H9 (cell line): ENCODE measurements at regions not wholly inside any gene's neighbourhood (a gene's known extent, or its start where the extent isn't known, plus 50 kb on each side); places are given as distances from the start of the nearest gene placed in this dataset.

Experiments
- DNase-seq: peaks from one replicate; pipeline ENCODE4 v3.0.0-alpha.2; 2017
- H2AFZ ChIP-seq: one replicate; pipeline ENCODE4 v1.6.1; 2013; ENCODE audit warnings: mild to moderate bottlenecking, low read length, control low read depth, moderate library complexity
- H2AK5ac ChIP-seq: 2 replicates; pipeline ENCODE4 v1.6.1; 2013; ENCODE audit warnings: low read length, control low read depth, mixed read lengths; ENCODE audit not compliant: insufficient read length
- H2BK120ac ChIP-seq: one replicate; pipeline ENCODE4 v1.6.1; 2013; ENCODE audit warnings: low read depth, mild to moderate bottlenecking, low read length, control low read depth, inconsistent platforms; ENCODE audit not compliant: poor library complexity, severe bottlenecking
- H2BK12ac ChIP-seq: 2 replicates; pipeline ENCODE4 v1.6.1; 2013; ENCODE audit warnings: low read length, control low read depth, mixed read lengths, low read depth; ENCODE audit not compliant: insufficient read length
- H2BK15ac ChIP-seq: 2 replicates; pipeline ENCODE4 v1.6.1; 2013; ENCODE audit warnings: low read depth, low read length, control low read depth
- H2BK20ac ChIP-seq: one replicate; pipeline ENCODE4 v1.6.1; 2013; ENCODE audit warnings: low read depth, mild to moderate bottlenecking, low read length, control low read depth, inconsistent platforms; ENCODE audit not compliant: poor library complexity, severe bottlenecking
- H2BK5ac ChIP-seq: 2 replicates; pipeline ENCODE4 v1.6.1; 2013; ENCODE audit warnings: low read length, control low read depth, mixed read lengths; ENCODE audit not compliant: insufficient read length
- H3K14ac ChIP-seq: 2 replicates; pipeline ENCODE4 v1.6.1; 2013; ENCODE audit warnings: low read length, control low read depth; ENCODE audit not compliant: insufficient read depth
- H3K18ac ChIP-seq: 2 replicates; pipeline ENCODE4 v1.6.1; 2013; ENCODE audit warnings: low read depth, mild to moderate bottlenecking, mixed read lengths, low read length, control low read depth; ENCODE audit not compliant: insufficient read length
- H3K23ac ChIP-seq: 2 replicates; pipeline ENCODE4 v1.6.1; 2013; ENCODE audit warnings: low read length, control low read depth, mixed read lengths, low read depth; ENCODE audit not compliant: insufficient read length
- H3K23me2 ChIP-seq: 2 replicates; pipeline ENCODE4 v1.6.1; 2013; ENCODE audit warnings: low read depth, mild to moderate bottlenecking, mixed read lengths, low read length, control low read depth; ENCODE audit not compliant: insufficient read length, poor library complexity, severe bottlenecking
- H3K27ac ChIP-seq: 2 replicates; pipeline ENCODE4 v1.5.1; 2013; ENCODE audit warnings: low read length, control low read depth, mixed read lengths, low read depth; ENCODE audit not compliant: insufficient read length
- H3K27me3 ChIP-seq: 2 replicates; pipeline ENCODE4 v1.6.1; 2013; ENCODE audit warnings: low read length, control low read depth, inconsistent platforms; ENCODE audit not compliant: insufficient read depth
- H3K4ac ChIP-seq: 2 replicates; pipeline ENCODE4 v1.6.1; 2013; ENCODE audit warnings: low read depth, mild to moderate bottlenecking, control low read depth, inconsistent platforms, low read length, moderate library complexity
- H3K4me1 ChIP-seq: 2 replicates; pipeline ENCODE4 v1.6.1; 2013; ENCODE audit warnings: low read length, control low read depth, inconsistent platforms; ENCODE audit not compliant: insufficient read depth
- H3K4me2 ChIP-seq: 2 replicates; pipeline ENCODE4 v1.6.1; 2013; ENCODE audit warnings: low read length, control low read depth, mixed read lengths; ENCODE audit not compliant: insufficient read length, insufficient read depth
- H3K56ac ChIP-seq: 2 replicates; pipeline ENCODE4 v1.6.1; 2013; ENCODE audit warnings: low read depth, mild to moderate bottlenecking, mixed read lengths, low read length, control low read depth; ENCODE audit not compliant: insufficient read length
- H3K79me1 ChIP-seq: 2 replicates; pipeline ENCODE4 v1.6.1; 2013; ENCODE audit warnings: low read depth, mild to moderate bottlenecking, moderate library complexity, low read length, control low read depth, inconsistent platforms; ENCODE audit not compliant: insufficient read depth, poor library complexity, severe bottlenecking
- H3K79me2 ChIP-seq: 2 replicates; pipeline ENCODE4 v1.6.1; 2013; ENCODE audit warnings: low read length, control low read depth, inconsistent platforms; ENCODE audit not compliant: insufficient read depth
- H3K9ac ChIP-seq: 2 replicates; pipeline ENCODE4 v1.6.1; 2013; ENCODE audit warnings: low read length, control low read depth, mixed read lengths; ENCODE audit not compliant: insufficient read length; ENCODE audit errors: extremely low read depth
- H3K9me3 ChIP-seq: one replicate; pipeline ENCODE4 v1.6.1; 2013; ENCODE audit warnings: low read depth, low read length, inconsistent platforms; ENCODE audit not compliant: control insufficient read depth
- H3T11ph ChIP-seq: one replicate; pipeline ENCODE4 v1.6.1; 2013; ENCODE audit warnings: mild to moderate bottlenecking, low read length, control low read depth, inconsistent platforms
- H4K20me1 ChIP-seq: one replicate; pipeline ENCODE4 v1.6.1; 2013; ENCODE audit not compliant: control insufficient read depth, insufficient read length, insufficient read depth
- H4K5ac ChIP-seq: 2 replicates; pipeline ENCODE4 v1.6.1; 2013; ENCODE audit warnings: low read depth, mild to moderate bottlenecking, mixed read lengths, low read length, control low read depth; ENCODE audit not compliant: insufficient read length
- H4K8ac ChIP-seq: replicated peaks from 2 replicates; pipeline ENCODE4 v1.6.1; 2013; ENCODE audit warnings: low read length, control low read depth, mixed read lengths, low read depth; ENCODE audit not compliant: insufficient read length
- H4K91ac ChIP-seq: 2 replicates; pipeline ENCODE4 v1.6.1; 2013; ENCODE audit warnings: low read depth, mild to moderate bottlenecking, moderate library complexity, mixed read lengths, low read length, control low read depth; ENCODE audit not compliant: insufficient read length
- H3K27ac Mint-ChIP-seq, 3 experiments: 2 replicates in 2 of 3; 3 replicates in 1 of 3; pipeline ENCODE4 v1.8.0; 2020 to 2021; ENCODE audit warnings: mixed read lengths in 3 of 3, mild to moderate bottlenecking in 1 of 3, moderate library complexity in 1 of 3
- H3K27me3 Mint-ChIP-seq: 2 replicates; pipeline ENCODE4 v1.8.0; 2021; ENCODE audit warnings: low read depth, mild to moderate bottlenecking, moderate library complexity, mixed read lengths
- H3K36me3 Mint-ChIP-seq, 3 experiments: 2 replicates in 2 of 3; 3 replicates in 1 of 3; pipeline ENCODE4 v1.8.0; 2020 to 2021; ENCODE audit warnings: low read depth in 3 of 3, mixed read lengths in 3 of 3; ENCODE audit not compliant: insufficient read depth in 1 of 3
- H3K4me1 Mint-ChIP-seq, 2 experiments: 2 replicates each; pipeline ENCODE4 v1.8.0; 2020; ENCODE audit warnings: mixed read lengths in 2 of 2
- H3K4me3 Mint-ChIP-seq, 2 experiments: 2 replicates in 1 of 2; 3 replicates in 1 of 2; pipeline ENCODE4 v1.8.0; 2020 to 2021; ENCODE audit warnings: mild to moderate bottlenecking in 2 of 2, mixed read lengths in 2 of 2, moderate library complexity in 1 of 2
- H3K9me3 Mint-ChIP-seq, 2 experiments: 2 replicates in 1 of 2; 3 replicates in 1 of 2; pipeline ENCODE4 v1.8.0; 2020; ENCODE audit warnings: mild to moderate bottlenecking in 2 of 2, mixed read lengths in 2 of 2, moderate library complexity in 1 of 2
- CTCF ChIP-seq: fragments of 200-600 bp; sonication (generic); conservative IDR thresholded peaks from 3 replicates; pipeline ENCODE4 v1.8.0; 2021; ENCODE audit warnings: antibody characterized with exemption, mild to moderate bottlenecking
- WGBS: extraction: QIAGEN DNeasy Blood & Tissue Kit; methylation state at CpG from one replicate; pipeline ENCODE4 v1.1.7; 2013; ENCODE audit warnings: missing lambda C conversion rate, low lambda C conversion rate, mixed read lengths; ENCODE audit not compliant: insufficient read length; ENCODE audit errors: extremely low coverage; 5-methylcytosine and 5-hydroxymethylcytosine counted together

DNA sequence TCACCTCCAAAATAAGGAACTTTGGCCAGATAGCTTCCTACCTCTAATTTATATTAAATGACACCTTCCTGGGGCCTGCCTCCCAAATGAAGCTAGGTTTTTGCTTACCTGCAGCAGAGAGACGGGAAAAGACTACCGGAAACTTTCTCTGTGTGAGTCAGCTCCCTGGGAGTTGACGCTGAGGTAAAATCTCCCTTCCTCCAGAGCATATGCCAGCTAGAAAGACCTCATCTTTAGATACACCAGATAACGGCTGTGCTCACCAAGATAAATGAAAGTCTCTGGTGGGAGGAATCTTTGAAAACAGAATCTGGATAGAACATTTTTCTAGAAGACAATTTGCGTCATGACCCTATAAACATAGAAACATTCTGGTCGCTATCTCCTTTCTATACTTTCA lies 99.7 kb upstream of the RFX8 start:
- Histone ChIP-seq H3K9me3 (no peaks in the 10 kb centered on the region), H2BK15ac (no peak overlapping the region), H3K56ac (no peak overlapping the region), H4K20me1 (no peaks in the 10 kb centered on the region), H3T11ph (no peak overlapping the region), H2AK5ac (no peak overlapping the region), H3K14ac (no peak overlapping the region), H3K9ac (no peak overlapping the region), H3K4me1 (no peaks in the 10 kb centered on the region), H3K27me3 (no peaks in the 10 kb centered on the region), H2BK20ac (no peak overlapping the region), H3K23me2 (no peaks in the 10 kb centered on the region), H3K4ac (no peak overlapping the region), H3K27ac (no peak overlapping the region), H2AFZ (no peak overlapping the region), H2BK12ac (no peak overlapping the region), H3K18ac (no peak overlapping the region), H4K8ac (no peak overlapping the region), H3K23ac (no peak overlapping the region), H3K79me2 (no peaks in the 10 kb centered on the region; the same call in 1 of the 2 replicates), H4K5ac (no peak overlapping the region), H3K79me1 (no peaks in the 10 kb centered on the region), H2BK120ac (no peak overlapping the region), H3K4me2 (no peak overlapping the region), H4K91ac (no peak overlapping the region), H2BK5ac (no peak overlapping the region)
- peaks cover 2 to 3% of the 10 kb centered on the region in 2 experiments; a peak in 3 of 5 replicates for H3K9me3 Mint-ChIP-seq
- DNase-seq = no peak
- no peaks in the 10 kb centered on the region; the same call in 1 of the 2 replicates for H3K27me3 Mint-ChIP-seq
- TF ChIP-seq CTCF = no peak
- peaks cover 9% of the 10 kb centered on the region in 2 experiments for H3K4me1 Mint-ChIP-seq
- no CpG with 5 or more reads among the region's 6 CpGs for WGBS
- H3K27ac Mint-ChIP-seq = no peak overlapping the region; a peak in 1 of 7 replicates
- H3K36me3 Mint-ChIP-seq = peaks cover 0 to 7% (median 0%) of the 10 kb centered on the region in 3 experiments; a peak in 2 of 7 replicates
- no peak overlapping the region for H3K4me3 Mint-ChIP-seq
